Endometrial microvascular endothelial cells (primary cell): ENCODE measurements at regions not wholly inside any gene's neighbourhood (a gene's known extent, or its start where the extent isn't known, plus 50 kb on each side); places are given as distances from the start of the nearest gene placed in this dataset.

Experiments used
- in situ Hi-C: cut with HindIII; loops from 2 replicates; pipeline ENCODE4 v1.10.0; 2017; ENCODE audit warnings: low sequenced_read_pairs, low pct_unique_long_range_greater_than_20kb; ENCODE audit errors: inconsistent ontology term

- in situ Hi-C loops = no loop called here
Observed at GRCh38 chr20:53891306-53891894, 179.0 kb downstream of the BCAS1 start.

- in situ Hi-C loops = no loop called here
Observed at GRCh38 chr20:53890443-53891305, 179.7 kb downstream of the BCAS1 start.

DNA sequence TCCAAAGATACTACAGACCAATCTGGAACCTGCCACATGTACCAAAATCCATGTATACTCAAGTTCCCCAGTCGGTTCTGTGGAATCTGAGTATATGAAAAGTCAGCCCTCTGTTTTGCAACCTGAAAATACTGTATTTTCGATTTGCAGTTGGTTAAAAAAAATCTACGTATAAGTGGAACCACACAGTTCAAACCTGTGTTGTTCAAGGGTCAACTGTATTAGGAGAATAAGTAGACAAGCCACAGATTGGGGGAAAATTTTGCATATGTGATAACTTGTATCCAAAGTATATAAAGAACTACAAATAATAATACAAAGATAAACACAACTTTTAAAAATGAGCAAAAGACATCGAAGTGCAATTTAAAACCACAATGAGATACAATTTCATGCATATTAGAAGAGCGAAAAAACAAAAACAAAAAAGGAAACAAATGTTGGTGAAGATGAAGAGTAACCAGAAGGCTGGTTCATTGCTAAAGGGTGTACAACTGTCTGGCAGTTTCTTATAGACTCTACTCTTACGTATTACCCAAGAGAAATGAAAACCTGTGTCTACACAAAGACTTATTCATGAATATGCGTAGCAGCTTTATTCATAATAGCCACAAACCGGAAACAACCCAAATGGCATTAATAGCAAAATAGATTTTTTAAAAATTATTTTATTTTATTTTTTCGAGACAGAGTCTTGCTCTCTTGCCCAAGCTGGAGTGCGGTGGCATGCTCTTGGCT, 180.8 kb downstream of the BCAS1 start:
- in situ Hi-C loops = loop anchor here (10.0 kb wide), 1 partner anchor 55 kb away; no protein-coding TSS in a partner anchor

DNA sequence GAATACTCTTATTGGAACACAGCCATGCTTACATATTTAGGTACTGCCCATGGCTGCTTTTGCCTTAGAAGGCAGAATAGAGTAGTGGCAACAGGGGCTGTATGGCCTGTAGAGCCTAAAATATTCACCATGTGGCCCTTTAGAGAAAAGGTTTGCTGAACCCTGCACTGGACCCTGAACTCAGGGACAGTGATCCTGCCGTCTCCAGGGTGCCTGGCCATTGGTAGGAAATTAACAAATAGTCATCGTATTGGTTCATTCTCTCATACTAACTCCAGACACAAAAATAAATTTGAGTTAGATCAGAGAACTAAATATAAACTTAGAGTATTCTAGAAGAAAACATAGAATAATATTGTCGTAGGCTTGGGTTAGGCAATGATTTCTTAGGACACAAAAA, 181.4 kb downstream of the BCAS1 start:
- in situ Hi-C loops = loop anchor here (10.0 kb wide), 1 partner anchor 54 kb away; no protein-coding TSS in a partner anchor

GRCh38 chr20:53888510-53888909, 181.9 kb downstream of the BCAS1 start:
- in situ Hi-C loops = loop anchor here (10.0 kb wide), 1 partner anchor 54 kb away; no protein-coding TSS in a partner anchor

DNA sequence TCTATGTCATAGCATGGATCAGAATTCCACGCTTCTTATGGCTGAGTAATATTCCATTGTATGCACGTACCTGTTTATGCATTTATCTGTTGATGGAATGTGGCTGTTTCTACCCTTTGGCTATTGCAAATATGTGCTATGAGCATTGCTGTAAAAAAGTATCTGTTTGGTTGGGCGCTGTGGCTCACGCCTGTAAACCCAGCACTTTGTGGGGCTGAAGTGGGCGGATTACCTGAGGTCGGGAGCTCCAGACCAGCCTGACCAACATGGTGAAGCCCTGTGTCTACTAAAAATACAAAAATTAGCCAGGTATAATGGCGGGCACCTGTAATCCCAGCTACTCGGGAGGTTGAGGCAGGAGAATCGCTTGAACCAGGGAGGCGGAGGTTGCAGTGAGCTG, 182.4 kb downstream of the BCAS1 start:
- in situ Hi-C loops = loop anchor here (10.0 kb wide), 1 partner anchor 53 kb away; no protein-coding TSS in a partner anchor

DNA sequence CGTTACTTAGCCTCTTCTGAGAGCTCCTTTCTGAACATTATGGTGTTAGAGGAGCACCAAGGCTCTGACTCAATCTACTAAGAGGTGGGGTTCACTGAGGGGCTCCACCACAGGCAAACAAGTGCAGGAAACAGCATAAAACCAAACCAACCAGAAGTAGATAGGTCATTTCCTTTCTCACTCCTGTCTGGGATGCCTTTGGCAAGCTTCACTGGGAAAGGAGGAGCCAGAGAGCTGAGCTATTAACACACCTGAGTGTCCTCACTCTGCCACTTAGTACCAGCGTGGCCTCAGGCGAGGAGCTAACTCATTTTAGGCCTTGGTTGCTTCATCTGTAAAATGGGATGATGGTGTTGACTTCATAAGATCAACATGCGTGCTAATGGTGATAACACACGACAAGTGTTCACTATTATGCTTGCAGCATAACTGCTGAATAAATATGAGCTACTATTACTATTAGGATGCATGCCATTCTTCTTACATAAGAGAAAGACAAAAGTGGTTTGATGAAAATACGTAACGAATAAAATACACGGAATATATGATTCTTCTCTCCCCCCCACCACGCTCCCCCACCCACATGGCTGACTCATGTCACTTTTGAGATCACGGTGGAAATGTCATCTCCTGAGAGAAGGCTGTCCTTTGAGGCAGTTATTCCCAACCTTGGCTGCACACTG, 185.4 kb downstream of the BCAS1 start:
- in situ Hi-C loops = loop anchor here (10.0 kb wide), 1 partner anchor 50 kb away; no protein-coding TSS in a partner anchor

- in situ Hi-C loops = loop anchor here (10.0 kb wide), 1 partner anchor 49 kb away; no protein-coding TSS in a partner anchor
Observed at GRCh38 chr20:53883098-53883911, 187.1 kb downstream of the BCAS1 start.

DNA sequence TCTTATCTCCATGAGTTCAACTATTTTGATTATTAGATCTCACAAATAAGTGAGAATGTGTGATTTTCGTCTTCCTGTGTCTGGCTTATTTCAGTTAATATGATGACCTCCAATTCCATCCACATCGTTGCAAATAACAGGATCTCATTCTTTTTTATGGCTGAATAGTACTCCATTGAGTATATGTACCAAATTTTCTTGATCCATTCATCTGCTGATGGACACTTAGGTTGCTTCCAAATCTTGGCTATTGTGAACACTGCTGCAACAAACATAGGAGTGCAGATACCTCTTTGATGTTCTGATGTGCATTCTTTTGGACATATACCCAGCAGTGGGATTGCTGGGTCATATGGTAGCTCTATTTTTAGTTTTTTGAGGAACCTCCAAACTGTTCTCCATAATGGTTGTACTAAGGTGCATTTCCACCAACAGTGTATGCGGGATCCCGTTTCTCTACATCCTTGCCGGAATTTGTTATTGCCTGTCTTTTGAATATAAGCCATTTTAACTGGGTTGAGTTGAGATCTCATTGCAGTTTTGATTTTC, 187.9 kb downstream of the BCAS1 start:
- in situ Hi-C loops = loop anchor here (10.0 kb wide), 1 partner anchor 48 kb away; no protein-coding TSS in a partner anchor

GRCh38 chr20:53881362-53881761, 189.0 kb downstream of the BCAS1 start:
- in situ Hi-C loops = loop anchor here (10.0 kb wide), 1 partner anchor 47 kb away; no protein-coding TSS in a partner anchor

DNA sequence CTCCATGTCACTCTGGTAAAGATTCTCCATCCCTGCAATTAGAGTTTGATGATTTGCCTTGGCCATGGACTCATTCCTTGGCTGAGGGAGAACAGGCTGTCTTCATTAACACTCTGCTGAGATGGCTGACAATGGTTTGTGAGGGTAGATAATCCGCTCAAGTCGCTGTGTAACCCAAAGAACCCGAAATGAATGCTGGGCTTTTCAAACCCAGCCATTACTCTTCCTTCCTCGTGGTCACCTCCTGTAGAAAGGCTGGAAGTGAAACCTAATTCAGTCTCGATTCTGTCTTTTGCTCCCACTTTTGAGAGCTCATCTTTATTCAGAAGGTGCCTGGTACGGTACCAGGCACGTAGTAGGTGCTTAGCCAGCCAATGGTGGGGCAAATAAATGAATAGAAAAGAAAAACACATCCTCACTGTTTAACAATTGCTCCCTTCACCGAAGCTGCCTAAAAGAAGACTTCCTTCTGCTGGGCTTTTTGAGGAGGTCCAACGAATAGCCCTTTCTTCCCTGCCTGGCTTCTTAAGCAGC, 190.2 kb downstream of the BCAS1 start:
- in situ Hi-C loops = loop anchor here (10.0 kb wide), 1 partner anchor 45 kb away; no protein-coding TSS in a partner anchor

DNA sequence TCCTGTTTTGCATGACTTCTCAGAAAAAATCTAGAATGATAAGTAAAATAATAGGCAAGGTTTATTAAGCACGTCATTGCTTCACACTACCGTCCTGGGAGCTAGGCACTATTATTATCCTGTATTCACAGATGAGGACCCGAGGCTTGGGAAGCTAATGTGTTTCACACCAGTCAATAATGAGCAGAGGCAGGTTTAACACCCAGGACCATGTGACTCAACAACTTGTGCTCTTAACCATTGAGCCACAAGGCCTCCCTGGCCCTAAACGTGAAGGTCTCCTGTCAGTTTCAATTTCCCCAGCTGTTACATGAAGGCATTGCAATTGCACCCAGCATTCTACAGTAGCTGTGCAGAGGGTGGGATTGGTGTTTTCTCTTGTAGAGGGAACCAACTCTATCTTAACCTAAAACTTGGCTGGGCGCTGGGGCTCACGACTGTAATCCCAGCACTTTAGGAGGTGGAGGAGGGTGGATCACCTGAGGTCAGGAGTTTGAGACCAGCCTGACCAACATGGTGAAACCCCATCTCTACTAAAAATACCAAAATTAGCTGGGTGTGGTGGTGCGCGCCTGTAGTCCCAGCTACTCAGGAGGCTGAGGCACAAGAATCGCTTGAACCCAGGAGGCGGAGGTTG, 191.2 kb downstream of the BCAS1 start:
- in situ Hi-C loops = no loop called here

DNA sequence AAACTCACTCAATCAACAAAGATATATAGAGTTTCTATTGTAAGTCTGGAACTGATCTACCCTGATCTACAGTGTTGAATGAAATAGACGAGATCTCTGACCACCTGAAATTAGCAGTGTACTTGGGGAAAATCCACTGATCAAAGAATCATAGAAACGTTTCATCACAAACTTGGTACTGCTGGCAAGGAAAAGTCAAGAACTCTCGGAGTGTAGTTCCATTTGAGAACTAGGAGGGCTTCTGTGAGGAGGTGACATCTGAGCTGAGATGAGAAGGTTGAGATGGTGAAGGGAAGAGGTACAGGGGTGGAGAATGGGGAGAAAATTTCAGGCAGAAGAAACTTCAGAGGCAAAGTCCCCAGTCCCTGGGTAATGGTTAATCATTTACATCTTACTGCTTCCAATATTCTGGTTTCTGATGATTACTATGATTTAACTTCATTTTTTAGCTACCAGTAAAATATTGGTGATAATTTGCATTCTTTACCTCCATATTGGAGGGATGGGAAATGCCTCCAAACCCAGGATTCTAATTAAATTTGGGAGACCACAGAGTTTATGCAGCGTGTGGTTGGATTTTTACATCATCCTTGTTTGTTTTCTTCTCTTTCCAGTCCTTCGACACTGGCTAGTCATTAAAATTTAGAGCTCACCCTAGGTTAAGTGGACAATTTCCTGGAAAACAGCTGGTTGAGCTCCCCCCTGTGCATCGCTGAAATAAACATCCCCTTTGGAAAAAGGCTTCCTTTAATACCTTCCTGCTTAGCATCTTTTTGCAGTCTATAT, 191.9 kb downstream of the BCAS1 start:
- in situ Hi-C loops = no loop called here

DNA sequence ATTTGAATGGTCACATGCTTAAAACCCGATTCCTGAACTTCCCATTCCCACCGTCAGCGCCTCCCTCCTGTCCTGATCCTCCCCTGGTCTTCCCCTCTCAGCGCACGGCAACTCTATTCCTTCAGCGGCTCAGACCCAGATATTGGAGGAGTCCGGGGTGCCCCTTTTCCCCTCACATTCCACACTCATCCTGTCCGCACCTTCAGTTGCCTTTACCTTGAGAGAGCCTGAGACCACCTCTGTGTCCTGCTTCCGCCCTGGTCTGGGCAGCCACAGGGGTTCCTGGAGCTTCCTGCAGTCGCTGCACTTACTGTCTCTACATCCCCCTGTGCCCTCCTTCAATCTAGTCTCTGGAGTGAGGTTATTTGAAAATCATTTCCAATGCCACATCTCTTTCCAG, 193.4 kb downstream of the BCAS1 start:
- in situ Hi-C loops = no loop called here

- in situ Hi-C loops = no loop called here
Observed at GRCh38 chr20:53876470-53876869, 193.9 kb downstream of the BCAS1 start.

DNA sequence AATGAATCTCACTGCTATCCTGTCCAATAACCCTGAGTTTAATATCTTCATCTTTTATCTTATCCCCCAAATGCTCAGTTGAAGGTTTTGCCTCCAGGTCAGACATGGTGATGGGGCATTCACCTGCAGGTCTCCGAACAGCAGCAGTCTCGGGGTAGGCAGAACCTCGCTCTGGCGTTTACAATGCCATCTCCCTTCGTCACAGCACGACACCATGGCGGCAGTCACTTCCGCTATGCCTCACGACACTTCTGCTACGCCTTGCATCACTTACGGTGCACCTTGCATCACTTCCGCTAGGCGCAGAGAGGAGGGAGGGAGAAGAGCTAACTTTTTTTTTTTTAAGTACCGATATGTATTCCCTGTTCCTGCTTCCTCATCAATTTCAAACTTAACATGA, 194.9 kb downstream of the BCAS1 start:
- in situ Hi-C loops = no loop called here
